ENCODE measurements at regions not wholly inside any gene's neighbourhood (a gene's known extent, or its start where the extent isn't known, plus 50 kb on each side); places are given as distances from the start of the nearest gene placed in this dataset.

GRCh38 chr12:34597548-34598351 is 575.5 kb downstream of the ALG10 start:
- TF ChIP-seq POLR2AphosphoS5 (IDR thresholded peaks at IDR 0.05), result no peak
- no peak for TF ChIP-seq POLR2A (IDR thresholded peaks at IDR 0.05)
- TF ChIP-seq CTCF (IDR thresholded peaks at IDR 0.05 in 8 of 11, conservative IDR thresholded peaks at IDR 0.05 in 3 of 11), result no peak
- Histone ChIP-seq H3K9me3 (peaks cover 1 to 100% (median 100%) of the 10 kb centered on the region in 8 donors), H3K36me3 (no peaks in the 10 kb centered on the region), H3K27me3 (replicated peaks in 1 of 7) (no peaks in the 10 kb centered on the region), H3K4me1 (no peaks in the 10 kb centered on the region), H3K4me3 (no peak overlapping the region), H3K27ac (no peak overlapping the region)
- intact Hi-C loops (cut with DNase I; ENCODE audit: low total_unique reads), result loop anchor here (10.0 kb wide), 1 partner anchor 47 kb away; no protein-coding TSS in a partner anchor
- 67 to 75% (median 69%) methylated on average over 21 of the region's 21 CpGs for WGBS, 5 donors
- peak; percentile 44 for DNase-seq

- TF ChIP-seq POLR2A (IDR thresholded peaks at IDR 0.05) (no peak), POLR2AphosphoS5 (IDR thresholded peaks at IDR 0.05) (no peak), CTCF (IDR thresholded peaks at IDR 0.05 in 8 of 11, conservative IDR thresholded peaks at IDR 0.05 in 3 of 11) (no peak)
- no peak overlapping the region for H3K27ac ChIP-seq
- H3K27me3 ChIP-seq (replicated peaks in 1 of 7), result no peaks in the 10 kb centered on the region
- H3K9me3 ChIP-seq, result peaks cover 0 to 100% (median 100%) of the 10 kb centered on the region in 8 donors
- intact Hi-C loops (cut with DNase I; ENCODE audit: low total_unique reads), result loop anchor here (10.0 kb wide), 1 partner anchor 46 kb away; no protein-coding TSS in a partner anchor
- no peak overlapping the region for H3K4me3 ChIP-seq
- WGBS, 5 donors, result 58 to 65% (median 62%) methylated on average over 7 of the region's 7 CpGs
- peak; percentile 35 for DNase-seq
- no peaks in the 10 kb centered on the region for H3K4me1 ChIP-seq
- no peaks in the 10 kb centered on the region for H3K36me3 ChIP-seq
Observed at GRCh38 chr12:34598352-34598827, 576.1 kb downstream of the ALG10 start.

DNA sequence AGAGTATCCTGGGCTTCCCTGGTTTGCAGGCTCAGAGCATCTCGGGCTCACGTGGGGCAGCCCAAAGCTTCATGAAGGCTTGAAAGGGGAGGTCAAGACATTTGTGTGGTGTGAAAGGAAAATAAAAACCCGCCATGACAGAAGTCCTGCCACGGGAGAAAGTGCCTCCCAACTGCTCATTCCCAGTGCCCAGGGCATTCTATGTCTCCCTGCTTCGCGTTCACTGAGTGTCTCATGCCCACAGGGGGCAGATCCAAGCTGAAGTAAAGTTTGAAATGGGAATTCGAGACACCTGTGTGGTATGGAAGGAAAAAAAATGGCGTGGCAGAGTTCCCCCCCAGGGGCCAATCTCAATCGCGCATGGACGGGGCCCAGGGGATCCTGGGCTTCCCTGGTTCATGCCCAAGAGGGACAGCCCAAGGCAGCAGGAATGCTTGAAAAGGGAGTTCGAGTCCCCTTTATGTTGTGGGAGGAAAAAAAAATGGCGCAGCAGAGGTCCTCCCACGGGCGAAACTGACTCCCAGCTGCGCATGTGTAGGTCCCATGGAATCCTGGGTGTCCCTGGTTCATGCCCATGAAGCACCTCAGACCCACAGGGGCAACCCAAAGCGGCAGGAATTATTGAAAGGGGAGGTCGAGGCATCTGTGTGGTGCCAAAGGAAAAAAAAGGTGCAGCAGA is 576.7 kb downstream of the ALG10 start:
- 66 to 71% (median 69%) methylated on average over 18 of the region's 18 CpGs for WGBS, 5 donors
- Histone ChIP-seq H3K27ac (no peak overlapping the region), H3K4me1 (no peaks in the 10 kb centered on the region), H3K27me3 (replicated peaks in 1 of 7) (no peaks in the 10 kb centered on the region), H3K4me3 (no peak overlapping the region), H3K9me3 (peaks cover 0 to 100% (median 100%) of the 10 kb centered on the region in 8 donors), H3K36me3 (no peaks in the 10 kb centered on the region)
- intact Hi-C loops (cut with DNase I; ENCODE audit: low total_unique reads), result loop anchor here (10.0 kb wide), 1 partner anchor 46 kb away; no protein-coding TSS in a partner anchor
- TF ChIP-seq CTCF (IDR thresholded peaks at IDR 0.05 in 8 of 11, conservative IDR thresholded peaks at IDR 0.05 in 3 of 11) (no peak), POLR2AphosphoS5 (IDR thresholded peaks at IDR 0.05) (no peak), POLR2A (IDR thresholded peaks at IDR 0.05) (no peak)
- DNase-seq, result peak; percentile 27
